ENCODE measurements at regions not wholly inside any gene's neighbourhood (a gene's known extent, or its start where the extent isn't known, plus 50 kb on each side); places are given as distances from the start of the nearest gene placed in this dataset.

DNA sequence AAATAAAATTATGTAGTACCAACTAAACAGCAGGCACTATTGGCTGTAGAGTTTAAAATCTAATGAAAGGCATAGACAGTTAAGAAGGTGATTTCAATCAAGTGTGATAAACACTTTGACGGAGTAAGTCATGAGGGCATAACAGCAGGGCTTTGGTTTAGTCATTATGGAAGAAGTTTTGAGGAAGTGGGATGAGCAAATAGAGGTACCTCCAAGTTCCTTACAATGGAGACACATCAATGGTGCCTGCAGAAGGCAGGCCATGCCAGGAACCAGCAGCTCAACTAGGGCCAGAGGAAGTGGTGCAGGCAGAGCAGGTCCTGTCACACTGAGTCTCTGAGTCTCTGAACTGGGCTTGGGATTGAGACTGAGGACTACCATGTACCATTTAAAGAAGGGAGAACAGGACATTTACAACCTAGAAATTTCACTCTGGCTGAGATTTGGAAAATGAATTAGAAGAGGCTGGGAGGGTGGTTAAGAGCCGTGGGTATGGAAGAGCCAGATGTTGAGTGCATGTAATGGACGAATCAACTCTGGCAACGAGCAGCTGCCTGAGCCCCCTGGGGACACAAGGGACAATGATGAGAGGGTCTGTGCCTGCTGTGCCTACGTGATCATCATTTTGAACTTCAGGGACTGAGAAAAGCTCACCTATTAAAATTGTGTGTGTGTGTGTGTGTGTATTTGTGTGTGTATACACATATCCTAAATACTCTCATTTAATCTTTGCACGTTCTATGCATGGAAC lies 208.7 kb upstream of the POM121L12 start:
- no peak for DNase-seq (ENCODE audit: low spot score, unreplicated experiment)
- no peaks in the 10 kb centered on the region for H3K4me1 Mint-ChIP-seq (ENCODE audit: low read depth)
- no peak overlapping the region for H3K4me3 Mint-ChIP-seq (ENCODE audit: low read depth)
- H3K9me3 Mint-ChIP-seq (ENCODE audit: low read depth) = peaks cover 9% of the 10 kb centered on the region
- TF ChIP-seq, protein P1, sequence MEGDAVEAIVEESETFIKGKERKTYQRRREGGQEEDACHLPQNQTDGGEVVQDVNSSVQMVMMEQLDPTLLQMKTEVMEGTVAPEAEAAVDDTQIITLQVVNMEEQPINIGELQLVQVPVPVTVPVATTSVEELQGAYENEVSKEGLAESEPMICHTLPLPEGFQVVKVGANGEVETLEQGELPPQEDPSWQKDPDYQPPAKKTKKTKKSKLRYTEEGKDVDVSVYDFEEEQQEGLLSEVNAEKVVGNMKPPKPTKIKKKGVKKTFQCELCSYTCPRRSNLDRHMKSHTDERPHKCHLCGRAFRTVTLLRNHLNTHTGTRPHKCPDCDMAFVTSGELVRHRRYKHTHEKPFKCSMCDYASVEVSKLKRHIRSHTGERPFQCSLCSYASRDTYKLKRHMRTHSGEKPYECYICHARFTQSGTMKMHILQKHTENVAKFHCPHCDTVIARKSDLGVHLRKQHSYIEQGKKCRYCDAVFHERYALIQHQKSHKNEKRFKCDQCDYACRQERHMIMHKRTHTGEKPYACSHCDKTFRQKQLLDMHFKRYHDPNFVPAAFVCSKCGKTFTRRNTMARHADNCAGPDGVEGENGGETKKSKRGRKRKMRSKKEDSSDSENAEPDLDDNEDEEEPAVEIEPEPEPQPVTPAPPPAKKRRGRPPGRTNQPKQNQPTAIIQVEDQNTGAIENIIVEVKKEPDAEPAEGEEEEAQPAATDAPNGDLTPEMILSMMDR (IDR thresholded peaks at IDR 0.05; ENCODE audit: unreplicated experiment) = no peak
- peaks cover 4% of the 10 kb centered on the region for H3K36me3 Mint-ChIP-seq (ENCODE audit: insufficient read depth)
- no peak overlapping the region for H3K27ac Mint-ChIP-seq
- no peaks in the 10 kb centered on the region for H3K27me3 Mint-ChIP-seq

DNA sequence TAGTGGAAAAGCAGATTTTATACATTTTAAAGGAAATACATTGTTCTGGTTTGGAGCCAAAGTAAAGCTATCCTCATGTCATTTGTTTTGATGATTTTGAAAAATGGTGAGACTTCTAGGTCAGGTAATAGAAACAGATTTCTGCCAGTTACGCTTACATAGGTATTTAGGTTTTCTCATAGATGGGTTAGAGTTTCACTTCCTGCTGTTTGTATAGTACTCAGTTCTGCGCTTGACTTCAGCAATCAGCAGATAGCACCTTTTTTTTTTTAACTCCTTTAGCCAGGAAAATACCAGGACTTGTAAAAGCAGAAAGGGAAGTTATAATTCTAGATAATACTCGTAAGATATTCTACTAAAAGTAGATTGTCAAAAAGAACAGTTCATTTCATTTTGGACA lies 209.8 kb upstream of the POM121L12 start:
- H3K27ac Mint-ChIP-seq = no peak overlapping the region
- no peak overlapping the region for H3K4me3 Mint-ChIP-seq (ENCODE audit: low read depth)
- H3K9me3 Mint-ChIP-seq (ENCODE audit: low read depth) = peaks cover 9% of the 10 kb centered on the region
- TF ChIP-seq, protein P1 (IDR thresholded peaks at IDR 0.05; ENCODE audit: unreplicated experiment) = no peak
- no peaks in the 10 kb centered on the region for H3K27me3 Mint-ChIP-seq
- peaks cover 4% of the 10 kb centered on the region for H3K36me3 Mint-ChIP-seq (ENCODE audit: insufficient read depth)
- H3K4me1 Mint-ChIP-seq (ENCODE audit: low read depth) = no peaks in the 10 kb centered on the region
- DNase-seq (ENCODE audit: low spot score, unreplicated experiment) = no peak

DNA sequence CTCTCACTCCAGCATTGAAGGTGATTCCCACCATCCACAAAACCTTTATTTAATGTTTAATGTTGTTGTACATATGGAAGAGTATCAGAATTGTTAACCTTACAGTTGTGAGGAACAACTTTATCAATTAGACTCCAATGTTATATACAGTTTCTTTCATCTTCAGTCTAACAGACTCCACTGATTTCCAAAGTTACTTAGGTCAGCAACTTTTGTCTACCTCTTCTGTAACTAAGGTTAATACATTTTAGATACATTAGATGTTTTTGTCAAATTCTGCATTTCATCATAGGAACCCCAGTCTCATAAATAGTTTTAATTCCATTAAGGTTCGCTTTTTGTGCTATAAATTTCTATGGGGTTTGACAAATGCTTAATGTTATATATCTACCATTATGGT lies 223.9 kb upstream of the POM121L12 start:
- Mint-ChIP-seq H3K27ac (no peak overlapping the region), H3K36me3 (ENCODE audit: insufficient read depth) (no peaks in the 10 kb centered on the region), H3K4me3 (ENCODE audit: low read depth) (no peak overlapping the region), H3K4me1 (ENCODE audit: low read depth) (no peaks in the 10 kb centered on the region), H3K9me3 (ENCODE audit: low read depth) (peaks cover 5% of the 10 kb centered on the region), H3K27me3 (no peaks in the 10 kb centered on the region)
- no peak for DNase-seq (ENCODE audit: low spot score, unreplicated experiment)
- TF ChIP-seq, protein P1 (IDR thresholded peaks at IDR 0.05; ENCODE audit: unreplicated experiment) = no peak

DNA sequence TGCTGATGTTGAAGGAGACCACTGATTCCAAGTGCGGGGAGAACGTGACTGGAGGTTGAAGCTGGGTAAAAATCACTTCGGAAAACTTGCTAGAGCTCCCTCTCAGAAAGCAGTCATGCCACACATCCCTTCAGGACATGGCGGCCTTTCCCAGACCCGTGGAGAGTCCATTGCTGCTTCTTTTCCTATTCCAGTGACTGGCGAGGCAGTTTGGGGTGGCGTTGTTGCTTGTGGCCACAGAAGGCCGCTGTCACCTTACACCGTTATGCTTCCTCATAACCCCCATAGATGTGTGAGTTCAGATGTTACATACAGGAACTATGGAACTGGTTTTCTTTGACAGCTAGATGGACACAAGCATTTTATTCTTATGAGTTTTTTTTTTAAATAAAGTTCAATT lies 235.6 kb upstream of the POM121L12 start:
- Mint-ChIP-seq H3K4me3 (ENCODE audit: low read depth) (no peak overlapping the region), H3K9me3 (ENCODE audit: low read depth) (no peaks in the 10 kb centered on the region), H3K27ac (no peak overlapping the region), H3K4me1 (ENCODE audit: low read depth) (no peaks in the 10 kb centered on the region), H3K27me3 (no peaks in the 10 kb centered on the region), H3K36me3 (ENCODE audit: insufficient read depth) (no peaks in the 10 kb centered on the region)
- DNase-seq (ENCODE audit: low spot score, unreplicated experiment) = no peak
- TF ChIP-seq, protein P1 (IDR thresholded peaks at IDR 0.05; ENCODE audit: unreplicated experiment) = no peak

DNA sequence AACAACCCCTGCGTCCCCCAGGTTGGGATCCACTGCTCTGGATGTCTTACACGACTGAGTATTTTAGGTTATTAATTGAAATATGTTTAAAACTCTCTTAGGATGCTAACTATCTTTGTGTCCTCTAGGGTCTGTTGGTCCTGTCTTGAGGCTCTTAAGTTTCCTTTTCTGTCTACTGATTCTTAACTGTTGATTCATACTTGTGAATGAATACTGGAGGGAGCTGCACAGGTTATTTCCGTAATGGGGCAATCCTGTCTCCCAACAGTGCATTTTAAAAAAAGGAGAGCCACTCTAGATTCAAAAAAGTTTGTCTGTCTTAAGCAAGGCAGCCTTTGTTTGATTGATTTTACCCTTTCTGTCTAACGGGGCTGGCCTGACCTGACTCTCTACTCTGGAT lies 237.6 kb upstream of the POM121L12 start:
- no peaks in the 10 kb centered on the region for H3K27me3 Mint-ChIP-seq
- no peak for DNase-seq (ENCODE audit: low spot score, unreplicated experiment)
- H3K4me1 Mint-ChIP-seq (ENCODE audit: low read depth) = no peaks in the 10 kb centered on the region
- no peaks in the 10 kb centered on the region for H3K36me3 Mint-ChIP-seq (ENCODE audit: insufficient read depth)
- no peaks in the 10 kb centered on the region for H3K9me3 Mint-ChIP-seq (ENCODE audit: low read depth)
- H3K4me3 Mint-ChIP-seq (ENCODE audit: low read depth) = no peak overlapping the region
- TF ChIP-seq, protein P1 (IDR thresholded peaks at IDR 0.05; ENCODE audit: unreplicated experiment) = no peak
- no peak overlapping the region for H3K27ac Mint-ChIP-seq

Data from progenitor cell of endocrine pancreas (in vitro differentiated cells).